ENCODE measurements at regions not wholly inside any gene's neighbourhood (a gene's known extent, or its start where the extent isn't known, plus 50 kb on each side); places are given as distances from the start of the nearest gene placed in this dataset.

DNA sequence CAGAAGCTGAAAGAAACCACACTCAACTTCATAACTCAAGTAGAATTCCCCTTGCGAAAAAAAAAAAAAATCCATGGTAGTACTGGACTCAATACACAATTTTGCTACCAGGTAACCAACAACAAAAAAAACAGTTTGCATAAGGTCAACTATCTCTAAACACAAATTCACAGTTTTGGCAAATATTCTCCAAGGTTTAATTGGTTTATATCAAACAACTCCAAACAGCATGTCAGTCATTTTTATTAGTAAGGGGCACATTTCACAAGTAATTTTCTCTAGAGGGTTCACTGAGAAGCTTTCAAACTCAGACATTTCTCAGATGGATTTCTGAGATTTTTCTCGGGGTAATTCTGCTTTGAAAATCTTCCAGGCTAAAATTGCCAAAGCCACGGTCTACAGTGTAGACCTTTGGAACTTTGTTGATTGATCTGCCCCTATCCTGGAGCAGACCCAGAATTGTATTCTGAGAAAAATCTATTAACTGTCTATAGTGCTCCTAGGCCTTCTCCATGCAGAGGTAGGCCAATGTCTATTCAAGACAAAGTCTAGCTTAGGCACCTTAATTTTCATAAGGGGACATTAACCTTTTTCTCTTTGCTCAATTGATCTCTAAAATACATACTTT is 73.7 kb upstream of the NFKB1 start:
- TF ChIP-seq POLR2AphosphoS5 (IDR thresholded peaks at IDR 0.05; ENCODE audit: low read depth, low read length) = no peak
- no peak for TF ChIP-seq PHF8 (conservative IDR thresholded peaks at IDR 0.05; ENCODE audit: low read depth, low read length)
- TF ChIP-seq KDM5A (IDR thresholded peaks at IDR 0.05; ENCODE audit: low read length) = no peak

Data from H1 (cell line).